ENCODE measurements at regions not wholly inside any gene's neighbourhood (a gene's known extent, or its start where the extent isn't known, plus 50 kb on each side); places are given as distances from the start of the nearest gene placed in this dataset.

DNA sequence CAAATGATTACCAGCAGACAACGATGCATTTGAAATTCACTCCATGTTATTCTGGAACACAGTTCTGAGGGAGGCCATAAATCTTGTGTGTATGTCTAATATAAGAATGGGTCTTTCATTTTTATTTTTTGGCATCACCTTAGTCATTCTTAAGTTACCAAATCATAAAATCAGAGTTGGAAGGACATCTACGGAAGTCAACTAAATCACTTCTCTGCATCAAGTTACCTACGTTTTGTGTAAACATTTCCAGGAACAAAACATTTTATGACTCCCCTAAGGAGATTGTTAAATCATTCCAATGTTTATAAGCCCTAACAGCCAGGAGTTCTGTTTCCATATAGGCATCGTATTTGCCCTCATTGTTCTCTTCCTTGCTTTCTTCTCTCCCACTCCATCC is 378.2 kb downstream of the FAM170A start:
- Histone ChIP-seq H3K4me2 (ENCODE audit: low read depth, low read length, poor library complexity, severe bottlenecking) (no peak overlapping the region), H3K4me1 (ENCODE audit: low read length) (no peaks in the 10 kb centered on the region), H4K20me1 (ENCODE audit: insufficient read depth, low read depth, low read length) (no peaks in the 10 kb centered on the region), H2AFZ (ENCODE audit: low read length) (no peak overlapping the region), H3K9ac (ENCODE audit: low read length) (no peak overlapping the region), H3K9me2 (replicated peaks; ENCODE audit: insufficient read depth, low read length) (no peaks in the 10 kb centered on the region), H3K27me3 (ENCODE audit: low read length) (no peaks in the 10 kb centered on the region), H3K4me3 (ENCODE audit: low read length) (no peak overlapping the region), H3K9me3 (ENCODE audit: low read length) (no peaks in the 10 kb centered on the region), H3K79me2 (ENCODE audit: low read length) (no peaks in the 10 kb centered on the region), H3K27ac (ENCODE audit: low read length) (no peak overlapping the region), H3K36me3 (ENCODE audit: insufficient read depth, low read length) (no peaks in the 10 kb centered on the region)
- DNase-seq, result no peak

DNA sequence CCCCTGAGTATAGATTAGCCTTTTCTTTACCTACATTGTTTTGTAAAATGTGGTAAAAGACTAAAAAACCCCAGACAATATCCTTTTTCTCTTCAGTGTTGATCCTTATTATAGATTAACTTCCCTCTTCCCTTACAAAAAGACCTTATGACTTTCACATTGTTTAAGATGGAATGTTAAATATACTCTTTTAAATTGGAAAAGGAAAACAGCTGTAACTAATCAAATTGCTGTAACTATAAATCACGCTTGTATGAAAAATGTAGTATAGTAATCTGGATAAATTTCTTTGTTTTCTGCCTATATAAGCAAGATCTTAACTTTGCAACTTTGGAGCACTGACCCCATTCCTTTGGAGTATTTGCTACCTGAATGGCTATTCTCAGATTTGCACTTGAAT is 383.1 kb downstream of the FAM170A start:
- H3K27me3 ChIP-seq (ENCODE audit: low read length), result no peaks in the 10 kb centered on the region
- H3K36me3 ChIP-seq (ENCODE audit: insufficient read depth, low read length), result no peaks in the 10 kb centered on the region
- no peak overlapping the region for H3K4me2 ChIP-seq (ENCODE audit: low read depth, low read length, poor library complexity, severe bottlenecking)
- H3K79me2 ChIP-seq (ENCODE audit: low read length), result no peaks in the 10 kb centered on the region
- no peak overlapping the region for H3K4me3 ChIP-seq (ENCODE audit: low read length)
- no peaks in the 10 kb centered on the region for H3K9me3 ChIP-seq (ENCODE audit: low read length)
- no peaks in the 10 kb centered on the region for H4K20me1 ChIP-seq (ENCODE audit: insufficient read depth, low read depth, low read length)
- no peak overlapping the region for H3K27ac ChIP-seq (ENCODE audit: low read length)
- no peak overlapping the region for H2AFZ ChIP-seq (ENCODE audit: low read length)
- H3K9ac ChIP-seq (ENCODE audit: low read length), result no peak overlapping the region
- no peak for DNase-seq
- no peaks in the 10 kb centered on the region for H3K9me2 ChIP-seq (replicated peaks; ENCODE audit: insufficient read depth, low read length)
- H3K4me1 ChIP-seq (ENCODE audit: low read length), result no peaks in the 10 kb centered on the region

DNA sequence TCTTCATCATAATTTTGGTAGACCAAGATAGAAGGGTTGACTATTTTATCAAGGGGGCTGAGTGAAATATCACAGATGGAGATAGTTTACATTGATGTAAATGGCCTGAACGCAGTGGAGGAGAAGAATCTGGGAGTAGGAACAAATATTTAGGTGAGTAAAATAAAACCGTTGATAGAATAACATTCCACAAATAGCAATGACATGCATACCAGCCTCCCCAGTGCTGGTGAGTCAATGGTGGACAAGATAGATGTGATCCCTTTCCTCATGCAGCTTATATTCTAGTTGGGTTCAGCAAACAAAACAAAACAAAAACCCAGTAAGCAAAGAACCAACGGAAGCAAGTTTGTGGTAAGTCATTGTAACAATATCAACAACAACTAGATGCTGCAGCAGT is 385.2 kb downstream of the FAM170A start:
- H3K4me2 ChIP-seq (ENCODE audit: low read depth, low read length, poor library complexity, severe bottlenecking), result no peak overlapping the region
- no peaks in the 10 kb centered on the region for H3K27me3 ChIP-seq (ENCODE audit: low read length)
- no peak for DNase-seq
- no peak overlapping the region for H3K4me3 ChIP-seq (ENCODE audit: low read length)
- H3K9me3 ChIP-seq (ENCODE audit: low read length), result no peaks in the 10 kb centered on the region
- no peaks in the 10 kb centered on the region for H3K9me2 ChIP-seq (replicated peaks; ENCODE audit: insufficient read depth, low read length)
- no peaks in the 10 kb centered on the region for H3K4me1 ChIP-seq (ENCODE audit: low read length)
- no peak overlapping the region for H2AFZ ChIP-seq (ENCODE audit: low read length)
- H3K79me2 ChIP-seq (ENCODE audit: low read length), result no peaks in the 10 kb centered on the region
- H3K9ac ChIP-seq (ENCODE audit: low read length), result no peak overlapping the region
- H3K36me3 ChIP-seq (ENCODE audit: insufficient read depth, low read length), result no peaks in the 10 kb centered on the region
- H3K27ac ChIP-seq (ENCODE audit: low read length), result no peak overlapping the region
- no peaks in the 10 kb centered on the region for H4K20me1 ChIP-seq (ENCODE audit: insufficient read depth, low read depth, low read length)

DNA sequence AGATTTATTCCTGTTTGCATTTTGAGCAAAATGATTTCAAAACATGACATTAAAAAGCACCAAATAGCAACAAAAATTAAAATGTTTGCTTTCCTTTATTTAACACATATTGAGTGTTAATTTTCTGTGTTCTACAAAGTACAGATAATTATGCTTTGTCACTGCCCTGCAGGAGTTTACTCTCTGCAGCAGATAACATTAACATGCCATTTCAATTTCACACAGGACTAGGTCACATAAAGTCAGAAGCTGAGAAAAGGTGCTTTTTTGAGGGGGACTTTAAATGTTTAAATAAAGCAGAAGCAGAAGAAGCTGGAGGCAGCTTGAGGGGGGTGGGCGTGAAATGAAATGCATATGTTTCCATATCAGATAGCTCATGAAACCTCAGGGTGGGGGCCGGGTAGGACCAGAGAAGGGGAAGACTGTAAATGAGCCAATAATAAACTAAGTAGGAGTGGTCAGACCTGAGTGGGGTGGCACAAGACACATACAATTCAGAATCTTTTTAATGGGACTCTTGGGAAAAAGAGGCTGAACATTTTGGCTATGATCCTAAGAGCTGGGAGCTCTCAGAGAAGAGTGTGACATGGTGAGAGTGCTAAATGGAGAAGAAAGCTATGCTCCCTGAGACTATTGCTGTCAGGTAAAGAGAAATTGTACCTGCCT is 387.5 kb downstream of the FAM170A start:
- no peak for DNase-seq
- Histone ChIP-seq H3K27me3 (ENCODE audit: low read length) (no peaks in the 10 kb centered on the region), H2AFZ (ENCODE audit: low read length) (no peak overlapping the region), H3K4me2 (ENCODE audit: low read depth, low read length, poor library complexity, severe bottlenecking) (no peak overlapping the region), H3K27ac (ENCODE audit: low read length) (no peak overlapping the region), H3K79me2 (ENCODE audit: low read length) (no peaks in the 10 kb centered on the region), H3K4me3 (ENCODE audit: low read length) (no peak overlapping the region), H3K9me3 (ENCODE audit: low read length) (0 out of 2 replicates have a peak, but pooled peaks cover 2% of the 10 kb centered on the region), H4K20me1 (ENCODE audit: insufficient read depth, low read depth, low read length) (no peaks in the 10 kb centered on the region), H3K4me1 (ENCODE audit: low read length) (no peaks in the 10 kb centered on the region), H3K36me3 (ENCODE audit: insufficient read depth, low read length) (no peaks in the 10 kb centered on the region), H3K9me2 (replicated peaks; ENCODE audit: insufficient read depth, low read length) (no peaks in the 10 kb centered on the region), H3K9ac (ENCODE audit: low read length) (no peak overlapping the region)

DNA sequence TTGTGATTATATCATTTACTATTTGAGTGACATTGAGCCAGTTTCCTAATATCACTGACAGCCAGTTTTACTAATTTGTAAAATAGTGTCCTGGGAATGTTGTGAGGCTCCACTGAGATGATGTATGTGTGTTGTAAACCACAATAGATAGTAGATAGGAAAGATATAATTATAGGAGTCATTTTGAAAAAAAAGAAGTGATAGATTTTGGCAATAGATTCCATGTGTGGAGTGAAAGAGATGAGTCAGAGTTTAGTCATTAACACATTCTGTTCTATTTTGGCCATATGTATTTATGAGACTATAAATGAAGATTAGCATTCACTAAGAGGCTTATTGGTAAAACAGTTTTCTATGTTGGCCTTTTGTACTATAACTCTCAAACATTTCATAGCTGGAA is 388.2 kb downstream of the FAM170A start:
- H3K4me3 ChIP-seq (ENCODE audit: low read length), result no peak overlapping the region
- H3K36me3 ChIP-seq (ENCODE audit: insufficient read depth, low read length), result no peaks in the 10 kb centered on the region
- no peaks in the 10 kb centered on the region for H3K27me3 ChIP-seq (ENCODE audit: low read length)
- no peaks in the 10 kb centered on the region for H3K9me2 ChIP-seq (replicated peaks; ENCODE audit: insufficient read depth, low read length)
- DNase-seq, result no peak
- H3K9me3 ChIP-seq (ENCODE audit: low read length), result 0 out of 2 replicates have a peak, but pooled peaks cover 2% of the 10 kb centered on the region
- H3K9ac ChIP-seq (ENCODE audit: low read length), result no peak overlapping the region
- no peak overlapping the region for H2AFZ ChIP-seq (ENCODE audit: low read length)
- H3K79me2 ChIP-seq (ENCODE audit: low read length), result no peaks in the 10 kb centered on the region
- no peaks in the 10 kb centered on the region for H3K4me1 ChIP-seq (ENCODE audit: low read length)
- H3K4me2 ChIP-seq (ENCODE audit: low read depth, low read length, poor library complexity, severe bottlenecking), result no peak overlapping the region
- H3K27ac ChIP-seq (ENCODE audit: low read length), result no peak overlapping the region
- H4K20me1 ChIP-seq (ENCODE audit: insufficient read depth, low read depth, low read length), result no peaks in the 10 kb centered on the region

DNA sequence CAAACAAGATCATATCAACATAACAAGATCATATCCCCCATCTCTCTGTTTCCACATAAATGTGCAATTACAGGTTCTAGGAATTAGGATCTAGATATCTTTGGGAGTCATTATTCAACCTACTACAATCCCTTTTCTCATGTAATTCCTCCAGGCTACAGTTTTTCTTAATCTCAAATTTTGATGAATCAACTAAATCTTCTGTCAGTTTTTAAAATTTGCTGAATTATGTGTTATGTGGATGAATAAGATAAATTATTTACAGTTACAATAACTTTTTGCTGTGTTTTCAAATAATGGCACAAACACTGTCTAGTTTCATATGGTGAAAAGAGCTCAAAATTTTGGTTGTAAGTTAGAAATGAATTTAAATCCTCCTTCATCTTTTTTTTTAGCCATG is 405.8 kb downstream of the FAM170A start:
- H3K4me1 ChIP-seq (ENCODE audit: low read length), result no peaks in the 10 kb centered on the region
- H3K4me2 ChIP-seq (ENCODE audit: low read depth, low read length, poor library complexity, severe bottlenecking), result no peak overlapping the region
- H3K36me3 ChIP-seq (ENCODE audit: insufficient read depth, low read length), result no peaks in the 10 kb centered on the region
- no peak for DNase-seq
- no peak overlapping the region for H3K27ac ChIP-seq (ENCODE audit: low read length)
- no peak overlapping the region for H3K4me3 ChIP-seq (ENCODE audit: low read length)
- H3K9me2 ChIP-seq (replicated peaks; ENCODE audit: insufficient read depth, low read length), result no peaks in the 10 kb centered on the region
- H3K27me3 ChIP-seq (ENCODE audit: low read length), result no peaks in the 10 kb centered on the region
- no peaks in the 10 kb centered on the region for H4K20me1 ChIP-seq (ENCODE audit: insufficient read depth, low read depth, low read length)
- no peak overlapping the region for H2AFZ ChIP-seq (ENCODE audit: low read length)
- no peak overlapping the region for H3K9ac ChIP-seq (ENCODE audit: low read length)
- no peaks in the 10 kb centered on the region for H3K79me2 ChIP-seq (ENCODE audit: low read length)
- no peaks in the 10 kb centered on the region for H3K9me3 ChIP-seq (ENCODE audit: low read length)

DNA sequence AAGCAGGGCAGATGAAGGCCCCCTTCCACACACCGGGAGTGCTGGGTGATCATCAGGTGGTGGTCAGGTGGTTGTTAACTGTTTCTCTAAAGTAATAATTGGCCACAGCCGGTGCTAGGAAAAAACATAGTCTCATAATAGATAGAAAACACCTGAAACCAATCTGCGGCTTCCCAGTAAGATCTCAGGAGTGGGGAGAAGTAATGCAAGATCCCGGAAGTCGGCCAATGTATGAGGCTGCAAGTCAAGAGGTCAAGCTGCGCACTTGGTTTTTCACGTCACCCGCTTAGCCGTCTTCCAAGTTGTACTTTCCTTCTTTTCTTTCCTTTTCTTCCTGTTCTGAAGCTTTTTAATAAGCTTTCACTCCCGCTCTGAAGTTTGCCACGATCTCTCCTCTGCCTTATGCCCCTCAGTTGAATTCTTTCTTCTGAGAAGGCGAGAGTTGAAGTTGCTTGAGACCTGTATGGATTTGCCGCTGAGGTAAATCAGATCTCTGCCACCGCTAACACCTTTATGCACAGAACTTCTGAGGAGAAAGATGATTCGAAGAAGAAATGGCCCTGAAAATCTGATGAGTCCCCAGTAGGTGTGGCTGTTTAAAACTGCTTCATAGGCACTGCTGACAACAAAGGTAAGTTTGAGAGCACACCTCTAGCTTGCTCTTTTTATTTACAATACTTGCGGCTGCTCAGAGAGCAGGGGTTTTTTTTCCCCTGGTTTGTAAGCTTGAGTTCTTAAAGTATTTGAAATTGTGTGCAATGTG is 406.6 kb downstream of the FAM170A start:
- Histone ChIP-seq H3K4me3 (ENCODE audit: low read length) (no peak overlapping the region), H3K27me3 (ENCODE audit: low read length) (no peaks in the 10 kb centered on the region), H3K4me1 (ENCODE audit: low read length) (no peaks in the 10 kb centered on the region), H3K36me3 (ENCODE audit: insufficient read depth, low read length) (no peaks in the 10 kb centered on the region), H3K27ac (ENCODE audit: low read length) (no peak overlapping the region), H4K20me1 (ENCODE audit: insufficient read depth, low read depth, low read length) (no peaks in the 10 kb centered on the region), H3K79me2 (ENCODE audit: low read length) (no peaks in the 10 kb centered on the region), H3K4me2 (ENCODE audit: low read depth, low read length, poor library complexity, severe bottlenecking) (no peak overlapping the region), H3K9me2 (replicated peaks; ENCODE audit: insufficient read depth, low read length) (no peaks in the 10 kb centered on the region), H3K9me3 (ENCODE audit: low read length) (no peaks in the 10 kb centered on the region), H3K9ac (ENCODE audit: low read length) (no peak overlapping the region), H2AFZ (ENCODE audit: low read length) (no peak overlapping the region)
- DNase-seq, result no peak

DNA sequence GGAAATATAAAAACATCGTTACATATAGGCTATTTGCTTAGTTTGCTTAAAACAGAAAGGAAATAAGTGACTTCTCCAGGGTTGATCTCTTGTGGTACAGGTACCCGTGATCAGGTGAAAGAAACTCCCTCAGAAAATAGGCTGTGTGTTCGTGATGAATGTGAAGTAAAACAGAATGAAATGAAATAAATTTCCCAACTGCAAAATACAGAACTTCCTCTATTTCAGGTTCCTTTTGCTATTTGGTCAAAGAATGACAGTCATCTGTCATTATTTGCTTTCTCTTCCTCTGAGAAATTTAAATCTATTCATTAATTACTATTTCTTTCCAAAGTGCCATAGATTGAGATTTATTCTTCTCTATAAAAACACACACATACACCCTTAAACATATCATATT is 408.1 kb downstream of the FAM170A start:
- DNase-seq, result no peak
- Histone ChIP-seq H3K4me1 (ENCODE audit: low read length) (no peaks in the 10 kb centered on the region), H3K27me3 (ENCODE audit: low read length) (no peaks in the 10 kb centered on the region), H3K36me3 (ENCODE audit: insufficient read depth, low read length) (no peaks in the 10 kb centered on the region), H2AFZ (ENCODE audit: low read length) (no peak overlapping the region), H4K20me1 (ENCODE audit: insufficient read depth, low read depth, low read length) (no peaks in the 10 kb centered on the region), H3K9me2 (replicated peaks; ENCODE audit: insufficient read depth, low read length) (no peaks in the 10 kb centered on the region), H3K9me3 (ENCODE audit: low read length) (no peaks in the 10 kb centered on the region), H3K4me2 (ENCODE audit: low read depth, low read length, poor library complexity, severe bottlenecking) (no peak overlapping the region), H3K79me2 (ENCODE audit: low read length) (no peaks in the 10 kb centered on the region), H3K9ac (ENCODE audit: low read length) (no peak overlapping the region), H3K4me3 (ENCODE audit: low read length) (no peak overlapping the region), H3K27ac (ENCODE audit: low read length) (no peak overlapping the region)

Measured in Karpas-422 (cell line).